GM23248 (cell line): ENCODE measurements at regions not wholly inside any gene's neighbourhood (a gene's known extent, or its start where the extent isn't known, plus 50 kb on each side); places are given as distances from the start of the nearest gene placed in this dataset.

Experiments
- DNase-seq: peaks from one replicate; pipeline ENCODE4 v3.0.0-alpha.2; 2015
- H2AFZ ChIP-seq: fragments of 200-600 bp; sonication (generic); 2 replicates; pipeline ENCODE4 v1.6.1; 2016; ENCODE audit warnings: antibody characterized with exemption
- H3F3A ChIP-seq: fragments of 200-600 bp; sonication (generic); 2 replicates; pipeline ENCODE4 v1.6.1; 2016; ENCODE audit warnings: mild to moderate bottlenecking, antibody characterized with exemption, mixed run types; ENCODE audit not compliant: insufficient read depth
- H3K27ac ChIP-seq: fragments of 200-600 bp; sonication (generic); 2 replicates; pipeline ENCODE4 v1.5.1; 2016; ENCODE audit warnings: mild to moderate bottlenecking
- H3K27me3 ChIP-seq: fragments of 200-600 bp; sonication (generic); replicated peaks from 2 replicates; pipeline ENCODE4 v1.6.1; 2016; ENCODE audit warnings: mild to moderate bottlenecking; ENCODE audit not compliant: insufficient read depth
- H3K36me3 ChIP-seq: fragments of 200-600 bp; sonication (generic); 2 replicates; pipeline ENCODE4 v1.6.1; 2016; ENCODE audit warnings: low read depth, mild to moderate bottlenecking
- H3K4me1 ChIP-seq: fragments of 200-600 bp; sonication (generic); 2 replicates; pipeline ENCODE4 v1.6.1; 2016; ENCODE audit warnings: mild to moderate bottlenecking; ENCODE audit not compliant: insufficient read depth
- H3K4me2 ChIP-seq: fragments of 200-600 bp; sonication (generic); one replicate; pipeline ENCODE4 v1.6.1; 2016; ENCODE audit warnings: mild to moderate bottlenecking; ENCODE audit not compliant: unreplicated experiment
- H3K4me3 ChIP-seq: fragments of 200-600 bp; sonication (generic); 2 replicates; pipeline ENCODE4 v1.5.1; 2016; ENCODE audit warnings: mild to moderate bottlenecking
- H3K79me2 ChIP-seq: fragments of 200-600 bp; sonication (generic); 2 replicates; pipeline ENCODE4 v1.6.1; 2016; ENCODE audit warnings: mild to moderate bottlenecking; ENCODE audit not compliant: insufficient read depth
- H3K9ac ChIP-seq: fragments of 200-600 bp; sonication (generic); 2 replicates; pipeline ENCODE4 v1.6.1; 2016; ENCODE audit warnings: mild to moderate bottlenecking
- H3K9me2 ChIP-seq: fragments of 200-600 bp; sonication (generic); 2 replicates; pipeline ENCODE4 v1.6.1; 2016; ENCODE audit warnings: mixed run types, mild to moderate bottlenecking, moderate library complexity; ENCODE audit not compliant: insufficient read depth
- H3K9me3 ChIP-seq: fragments of 200-600 bp; sonication (generic); one replicate; pipeline ENCODE4 v1.6.1; 2017; ENCODE audit warnings: low read depth
- H4K20me1 ChIP-seq: fragments of 200-600 bp; sonication (generic); 2 replicates; pipeline ENCODE4 v1.6.0; 2016; ENCODE audit not compliant: insufficient read depth
- EZH2 ChIP-seq: fragments of 200-600 bp; sonication (generic); IDR thresholded peaks from 2 replicates; pipeline ENCODE4 v1.6.1; 2018; ENCODE audit warnings: antibody characterized with exemption, mild to moderate bottlenecking; ENCODE audit not compliant: insufficient read depth, poor library complexity, severe bottlenecking
- EZH2phosphoT487 ChIP-seq: fragments of 200-600 bp; sonication (generic); IDR thresholded peaks from 2 replicates; pipeline ENCODE4 v1.6.1; 2018; ENCODE audit warnings: antibody characterized with exemption, moderate library complexity, mild to moderate bottlenecking, low read depth; ENCODE audit not compliant: insufficient read depth
- WGBS, 2 experiments: methylation state at CpG; one replicate each; pipeline ENCODE4 v1.1.6; 2015 to 2017; ENCODE audit warnings: low lambda C conversion rate in 2 of 2, low coverage in 1 of 2; ENCODE audit errors: missing lambda C conversion rate in 2 of 2; 5-methylcytosine and 5-hydroxymethylcytosine counted together
- in situ Hi-C: fragments of 300-500 bp; cut with MboI; formaldehyde crosslinking; loops from 2 replicates; pipeline ENCODE4 v1.15.0; 2020

DNA sequence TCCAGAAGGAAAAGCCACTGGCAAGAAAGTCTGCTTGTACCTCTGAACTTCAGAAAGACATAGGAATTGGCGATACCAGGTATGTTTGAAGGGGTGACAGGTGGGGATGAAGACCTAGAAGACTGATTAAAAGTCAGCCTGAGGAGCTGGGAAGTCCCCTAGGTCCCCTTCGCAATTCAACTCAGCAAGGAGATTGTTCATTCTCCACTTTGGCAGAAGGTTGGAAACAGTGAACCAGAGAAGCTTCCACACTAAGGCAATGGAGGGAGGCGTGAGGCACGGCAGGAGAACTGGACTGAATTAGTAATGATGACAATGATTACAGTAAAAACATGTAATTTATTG, 240.3 kb upstream of the TMPO start:
- Histone ChIP-seq H3K9me3 (no peaks in the 10 kb centered on the region), H3K9ac (no peak overlapping the region), H3K4me1 (no peaks in the 10 kb centered on the region), H3K9me2 (no peaks in the 10 kb centered on the region), H3K27ac (no peak overlapping the region), H3K4me3 (no peak overlapping the region), H4K20me1 (no peaks in the 10 kb centered on the region), H2AFZ (no peak overlapping the region), H3K79me2 (no peaks in the 10 kb centered on the region), H3K36me3 (no peaks in the 10 kb centered on the region), H3K4me2 (no peak overlapping the region), H3F3A (no peaks in the 10 kb centered on the region), H3K27me3 (no peaks in the 10 kb centered on the region)
- DNase-seq: no peak
- TF ChIP-seq EZH2phosphoT487: no peak
- no peak for TF ChIP-seq EZH2
- WGBS, 2 experiments: 12 to 14% methylated on average over 4 of the region's 4 CpGs
- in situ Hi-C loops: no loop called here

DNA sequence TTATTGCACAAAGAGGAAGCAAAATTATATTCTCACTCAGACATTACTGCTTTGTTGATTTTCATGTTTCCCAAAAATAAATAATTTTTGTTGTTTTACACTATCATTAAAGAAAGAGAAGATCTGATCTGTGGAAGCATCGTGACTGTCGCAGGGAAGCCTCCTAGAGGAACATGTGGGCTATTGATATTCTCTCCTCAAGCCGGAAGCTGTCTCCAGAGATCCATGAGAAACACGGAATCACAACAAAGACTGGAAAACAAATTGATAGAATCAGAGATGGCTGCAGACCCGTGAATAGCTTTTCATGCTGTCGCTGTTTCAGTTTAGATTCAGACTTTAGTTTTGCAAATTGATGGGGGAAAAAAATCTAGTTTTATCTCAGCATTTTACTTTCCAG, 235.2 kb upstream of the TMPO start:
- Histone ChIP-seq H3F3A (no peaks in the 10 kb centered on the region), H3K36me3 (no peaks in the 10 kb centered on the region), H4K20me1 (no peaks in the 10 kb centered on the region), H3K9me2 (no peaks in the 10 kb centered on the region), H3K27ac (no peak overlapping the region), H3K9me3 (no peaks in the 10 kb centered on the region), H3K4me1 (no peaks in the 10 kb centered on the region), H2AFZ (no peak overlapping the region), H3K4me2 (no peak overlapping the region), H3K9ac (no peak overlapping the region), H3K4me3 (no peak overlapping the region), H3K27me3 (no peaks in the 10 kb centered on the region), H3K79me2 (no peaks in the 10 kb centered on the region)
- DNase-seq: no peak
- in situ Hi-C loops: no loop called here
- TF ChIP-seq EZH2phosphoT487 (no peak), EZH2 (no peak)
- WGBS, 2 experiments: 25% methylated on average over 6 of the region's 6 CpGs

- H4K20me1 ChIP-seq: no peaks in the 10 kb centered on the region
- no peaks in the 10 kb centered on the region for H3K9me3 ChIP-seq
- WGBS, 2 experiments: 37 to 43% methylated on average over 7 of the region's 7 CpGs
- no peak overlapping the region for H3K27ac ChIP-seq
- H3K4me2 ChIP-seq: no peak overlapping the region
- in situ Hi-C loops: no loop called here
- DNase-seq: no peak
- no peaks in the 10 kb centered on the region for H3K79me2 ChIP-seq
- H2AFZ ChIP-seq: no peak overlapping the region
- H3K9me2 ChIP-seq: no peaks in the 10 kb centered on the region
- no peak overlapping the region for H3K9ac ChIP-seq
- H3K36me3 ChIP-seq: no peaks in the 10 kb centered on the region
- no peak overlapping the region for H3K4me3 ChIP-seq
- no peaks in the 10 kb centered on the region for H3K4me1 ChIP-seq
- no peaks in the 10 kb centered on the region for H3K27me3 ChIP-seq
- TF ChIP-seq EZH2 (no peak), EZH2phosphoT487 (no peak)
- no peaks in the 10 kb centered on the region for H3F3A ChIP-seq
These were observed 234.8 kb upstream of the TMPO start for GRCh38 chr12:98280621-98281020.

DNA sequence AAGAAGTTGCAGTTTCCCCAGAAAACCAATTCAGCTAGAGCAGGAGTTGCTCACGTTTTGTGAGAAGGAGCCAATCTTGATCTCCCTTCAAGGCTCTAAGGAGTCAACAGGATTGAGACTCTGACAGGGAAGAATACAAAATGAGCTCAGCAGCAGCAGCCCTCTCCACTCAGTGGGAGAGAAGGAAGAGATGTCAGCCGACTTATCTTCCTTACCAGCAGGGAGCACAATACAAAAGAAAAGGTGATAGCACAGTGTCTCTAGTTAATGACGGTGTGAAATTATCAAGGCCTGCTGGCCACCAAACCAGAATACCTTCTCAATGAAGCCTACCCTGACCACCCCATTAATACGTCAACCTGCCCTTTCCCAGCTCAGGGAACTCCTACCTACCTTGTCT, 223.6 kb upstream of the TMPO start:
- Histone ChIP-seq H3K4me3 (no peak overlapping the region), H3F3A (no peaks in the 10 kb centered on the region), H3K79me2 (no peaks in the 10 kb centered on the region), H3K9me2 (no peaks in the 10 kb centered on the region), H3K27ac (no peak overlapping the region), H3K9me3 (no peaks in the 10 kb centered on the region), H4K20me1 (no peaks in the 10 kb centered on the region), H3K4me1 (no peaks in the 10 kb centered on the region), H3K9ac (no peak overlapping the region), H2AFZ (no peak overlapping the region), H3K36me3 (no peaks in the 10 kb centered on the region), H3K4me2 (no peak overlapping the region), H3K27me3 (no peaks in the 10 kb centered on the region)
- no peak for DNase-seq
- in situ Hi-C loops: no loop called here
- TF ChIP-seq EZH2 (no peak), EZH2phosphoT487 (no peak)
- 1 to 2% methylated on average over 4 of the region's 4 CpGs for WGBS, 2 experiments

- no peaks in the 10 kb centered on the region for H3K9me3 ChIP-seq
- 0 to 3% methylated on average over 1 of the region's 1 CpG for WGBS, 2 experiments
- no peak overlapping the region for H3K9ac ChIP-seq
- H3F3A ChIP-seq: no peaks in the 10 kb centered on the region
- no peak overlapping the region for H3K4me2 ChIP-seq
- H2AFZ ChIP-seq: no peak overlapping the region
- H3K79me2 ChIP-seq: no peaks in the 10 kb centered on the region
- no peaks in the 10 kb centered on the region for H3K9me2 ChIP-seq
- no peak for DNase-seq
- no peaks in the 10 kb centered on the region for H3K36me3 ChIP-seq
- H3K4me3 ChIP-seq: no peak overlapping the region
- no peaks in the 10 kb centered on the region for H3K4me1 ChIP-seq
- in situ Hi-C loops: no loop called here
- H3K27ac ChIP-seq: no peak overlapping the region
- H4K20me1 ChIP-seq: no peaks in the 10 kb centered on the region
- no peak for TF ChIP-seq EZH2
- no peak for TF ChIP-seq EZH2phosphoT487
- no peaks in the 10 kb centered on the region for H3K27me3 ChIP-seq
These were observed 221.2 kb upstream of the TMPO start for GRCh38 chr12:98294051-98294805.
